ENCODE measurements at regions not wholly inside any gene's neighbourhood (a gene's known extent, or its start where the extent isn't known, plus 50 kb on each side); places are given as distances from the start of the nearest gene placed in this dataset.

DNA sequence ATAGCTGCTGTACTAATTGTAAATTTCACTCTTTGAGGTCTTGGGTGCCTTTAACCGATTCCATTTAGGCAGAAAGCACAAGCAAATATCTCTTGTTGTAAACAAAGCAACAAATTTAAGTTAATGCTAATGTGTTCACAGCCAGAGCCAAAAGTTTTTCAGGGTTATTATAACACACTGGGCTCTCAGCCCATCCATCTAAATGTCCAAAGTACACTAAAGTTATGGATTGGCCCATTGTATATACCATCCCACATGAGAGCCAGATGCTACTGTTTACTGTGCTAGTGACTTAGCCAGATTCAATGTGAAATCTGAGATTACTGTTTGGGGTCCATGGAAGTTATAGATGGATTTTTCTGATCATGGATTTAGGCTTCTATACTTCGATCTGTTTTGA lies 186.7 kb downstream of the LARP7 start:
- TF ChIP-seq, protein P1, sequence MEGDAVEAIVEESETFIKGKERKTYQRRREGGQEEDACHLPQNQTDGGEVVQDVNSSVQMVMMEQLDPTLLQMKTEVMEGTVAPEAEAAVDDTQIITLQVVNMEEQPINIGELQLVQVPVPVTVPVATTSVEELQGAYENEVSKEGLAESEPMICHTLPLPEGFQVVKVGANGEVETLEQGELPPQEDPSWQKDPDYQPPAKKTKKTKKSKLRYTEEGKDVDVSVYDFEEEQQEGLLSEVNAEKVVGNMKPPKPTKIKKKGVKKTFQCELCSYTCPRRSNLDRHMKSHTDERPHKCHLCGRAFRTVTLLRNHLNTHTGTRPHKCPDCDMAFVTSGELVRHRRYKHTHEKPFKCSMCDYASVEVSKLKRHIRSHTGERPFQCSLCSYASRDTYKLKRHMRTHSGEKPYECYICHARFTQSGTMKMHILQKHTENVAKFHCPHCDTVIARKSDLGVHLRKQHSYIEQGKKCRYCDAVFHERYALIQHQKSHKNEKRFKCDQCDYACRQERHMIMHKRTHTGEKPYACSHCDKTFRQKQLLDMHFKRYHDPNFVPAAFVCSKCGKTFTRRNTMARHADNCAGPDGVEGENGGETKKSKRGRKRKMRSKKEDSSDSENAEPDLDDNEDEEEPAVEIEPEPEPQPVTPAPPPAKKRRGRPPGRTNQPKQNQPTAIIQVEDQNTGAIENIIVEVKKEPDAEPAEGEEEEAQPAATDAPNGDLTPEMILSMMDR (conservative IDR thresholded peaks at IDR 0.05) = no peak
- TF ChIP-seq EZH2 (IDR thresholded peaks at IDR 0.05; ENCODE audit: low read depth) = no peak
